Prostate gland (tissue), 2 donors: ENCODE measurements at regions not wholly inside any gene's neighbourhood (a gene's known extent, or its start where the extent isn't known, plus 50 kb on each side); places are given as distances from the start of the nearest gene placed in this dataset.

ENCODE experiments used
- DNase-seq: peaks from one replicate; pipeline ENCODE4 v3.0.0-alpha.2; 2019; ENCODE audit warnings: low spot score
- H3K27ac ChIP-seq, 2 donors: fragments of 200-600 bp; sonication (generic); 2 replicates each; pipeline ENCODE4 v1.5.1; 2017 to 2019
- H3K27me3 ChIP-seq: fragments of 200-600 bp; sonication (generic); replicated peaks from 2 replicates; pipeline ENCODE4 v1.5.1; 2019; ENCODE audit not compliant: insufficient read depth
- H3K36me3 ChIP-seq, 2 donors: fragments of 200-600 bp; sonication (generic); 1 replicate in 1 of 2; 2 replicates in 1 of 2; pipeline versions ENCODE4 v1.5.1 to v1.8.1; 2017 to 2019
- H3K4me1 ChIP-seq: fragments of 200-600 bp; sonication (generic); replicated peaks from 2 replicates; pipeline ENCODE4 v1.5.1; 2019
- H3K4me3 ChIP-seq, 2 donors: fragments of 200-600 bp; sonication (generic); 2 replicates each; pipeline ENCODE4 v1.5.1; 2017 to 2019
- H3K9me3 ChIP-seq: fragments of 200-600 bp; sonication (generic); 2 replicates; pipeline ENCODE4 v1.5.1; 2017
- POLR2A ChIP-seq: fragments of 450-650 bp; IDR thresholded peaks from one replicate; pipeline ENCODE4 v1.6.1; 2016; ENCODE audit warnings: antibody characterized with exemption, mild to moderate bottlenecking
- POLR2AphosphoS5 ChIP-seq: sonication (generic); formaldehyde crosslinking; IDR thresholded peaks from one replicate; pipeline ENCODE4 v1.6.1; 2017; ENCODE audit warnings: antibody characterized with exemption
- WGBS: methylation state at CpG from one replicate; pipeline ENCODE4 v1.1.5; 2018; 5-methylcytosine and 5-hydroxymethylcytosine counted together
- intact Hi-C: fragments of 100-400 bp; cut with DNase I; formaldehyde crosslinking; loops from one replicate; pipeline ENCODE4 v1.14.2; 2022
- TF ChIP-seq, protein P1 (sequence below), 4 experiments: fragments of 200-600 bp in 2 of 4; fragments of 450-650 bp in 2 of 4; sonication (generic) in 2 of 4; IDR thresholded peaks; 1 replicate in 3 of 4; 2 replicates in 1 of 4; pipeline ENCODE4 v1.5.1; 2016 to 2019; ENCODE audit warnings: antibody characterized with exemption in 4 of 4, mild to moderate bottlenecking in 2 of 4, moderate library complexity in 2 of 4

DNA sequence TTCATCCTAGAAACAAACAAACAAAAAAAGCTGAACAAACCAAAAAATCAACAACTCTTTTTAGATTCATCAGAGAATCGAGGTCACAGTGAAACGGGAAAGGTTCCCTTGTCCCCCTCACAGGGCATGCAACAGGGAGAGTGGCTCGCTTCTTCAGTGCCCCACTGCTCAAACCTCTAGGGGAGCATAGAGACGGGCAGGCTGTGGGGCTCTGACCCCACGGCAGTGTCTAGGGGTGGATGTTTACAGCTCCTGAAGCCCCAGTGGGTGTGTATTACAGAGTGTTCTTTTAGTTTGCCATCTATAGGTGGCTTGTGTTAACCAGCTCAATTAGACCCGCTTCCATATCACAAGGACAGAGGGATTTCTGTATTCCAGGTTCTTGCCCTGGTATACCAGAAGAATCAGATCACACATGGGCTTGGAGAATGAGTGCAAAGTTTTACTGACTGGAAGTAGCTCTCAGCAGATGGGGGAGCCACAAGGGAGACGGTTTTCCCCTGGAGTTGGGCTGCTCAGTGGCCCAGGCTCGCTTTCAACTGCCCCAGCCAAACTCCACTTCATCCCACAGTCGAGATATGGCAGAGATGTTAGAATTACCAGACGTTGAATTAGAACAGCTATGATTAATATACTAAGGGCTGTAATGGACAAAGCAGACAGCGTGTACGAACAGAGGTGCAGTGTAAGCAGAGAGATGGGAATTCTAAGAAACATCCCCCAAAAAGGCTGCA lies 192.6 kb upstream of the CST7 start:
- Histone ChIP-seq H3K27ac (no peak overlapping the region), H3K4me1 (no peaks in the 10 kb centered on the region)
- WGBS, result 69% methylated on average over 12 of the region's 12 CpGs

DNA sequence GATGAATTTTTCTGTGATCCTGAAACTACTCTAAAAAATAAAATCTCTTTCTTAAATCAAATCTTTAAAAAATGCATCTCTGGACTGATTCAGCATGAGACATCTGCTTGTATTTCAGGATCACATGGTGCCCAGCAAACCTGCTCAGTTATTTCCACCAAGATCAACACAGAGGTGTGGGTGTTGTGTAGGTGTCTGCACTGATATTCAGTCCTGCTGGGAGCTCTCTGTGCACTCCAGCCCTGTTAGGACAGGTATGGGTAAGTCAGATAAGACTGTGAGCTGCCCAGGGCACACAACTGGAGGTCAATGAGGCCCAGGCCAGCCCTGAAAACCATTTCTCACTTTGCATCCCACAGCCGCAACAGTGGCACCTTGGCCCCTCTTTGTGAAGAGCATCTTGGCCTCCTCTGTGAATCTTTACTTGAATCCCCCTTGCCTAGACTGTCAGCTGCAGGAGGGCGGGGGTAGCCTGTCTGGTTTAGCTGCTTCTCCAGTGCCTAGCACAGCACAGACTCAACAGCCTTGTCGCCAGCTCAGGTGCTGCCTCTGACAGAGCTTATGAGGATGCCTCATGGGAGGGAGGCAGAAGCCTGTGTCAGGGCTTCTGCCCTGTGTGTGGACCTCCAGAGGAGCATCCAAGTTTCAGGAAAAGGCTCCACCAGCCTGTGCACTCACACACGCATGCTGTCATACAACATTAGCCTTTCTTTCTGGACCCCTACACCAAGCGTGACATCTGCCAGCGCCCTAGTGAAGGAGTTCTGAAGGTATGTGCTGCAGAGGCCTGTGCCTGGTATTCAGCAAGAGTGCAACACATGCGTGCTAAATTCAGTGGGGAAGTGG lies 187.6 kb upstream of the CST7 start:
- DNase-seq, result no peak
- intact Hi-C loops, result no loop called here
- TF ChIP-seq POLR2AphosphoS5 (no peak), POLR2A (no peak)
- TF ChIP-seq, protein P1, sequence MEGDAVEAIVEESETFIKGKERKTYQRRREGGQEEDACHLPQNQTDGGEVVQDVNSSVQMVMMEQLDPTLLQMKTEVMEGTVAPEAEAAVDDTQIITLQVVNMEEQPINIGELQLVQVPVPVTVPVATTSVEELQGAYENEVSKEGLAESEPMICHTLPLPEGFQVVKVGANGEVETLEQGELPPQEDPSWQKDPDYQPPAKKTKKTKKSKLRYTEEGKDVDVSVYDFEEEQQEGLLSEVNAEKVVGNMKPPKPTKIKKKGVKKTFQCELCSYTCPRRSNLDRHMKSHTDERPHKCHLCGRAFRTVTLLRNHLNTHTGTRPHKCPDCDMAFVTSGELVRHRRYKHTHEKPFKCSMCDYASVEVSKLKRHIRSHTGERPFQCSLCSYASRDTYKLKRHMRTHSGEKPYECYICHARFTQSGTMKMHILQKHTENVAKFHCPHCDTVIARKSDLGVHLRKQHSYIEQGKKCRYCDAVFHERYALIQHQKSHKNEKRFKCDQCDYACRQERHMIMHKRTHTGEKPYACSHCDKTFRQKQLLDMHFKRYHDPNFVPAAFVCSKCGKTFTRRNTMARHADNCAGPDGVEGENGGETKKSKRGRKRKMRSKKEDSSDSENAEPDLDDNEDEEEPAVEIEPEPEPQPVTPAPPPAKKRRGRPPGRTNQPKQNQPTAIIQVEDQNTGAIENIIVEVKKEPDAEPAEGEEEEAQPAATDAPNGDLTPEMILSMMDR (IDR thresholded peaks at IDR 0.05), result no peak

More for the DNA sequence above, 192.6 kb upstream of the CST7 start:
- no peak for TF ChIP-seq POLR2AphosphoS5
- TF ChIP-seq POLR2A, result no peak
- TF ChIP-seq, protein P1 (IDR thresholded peaks at IDR 0.05), result no peak
- Histone ChIP-seq H3K27me3 (no peaks in the 10 kb centered on the region), H3K9me3 (no peaks in the 10 kb centered on the region), H3K36me3 (no peaks in the 10 kb centered on the region), H3K4me3 (no peak overlapping the region)
- intact Hi-C loops, result no loop called here
- DNase-seq, result no peak

DNA sequence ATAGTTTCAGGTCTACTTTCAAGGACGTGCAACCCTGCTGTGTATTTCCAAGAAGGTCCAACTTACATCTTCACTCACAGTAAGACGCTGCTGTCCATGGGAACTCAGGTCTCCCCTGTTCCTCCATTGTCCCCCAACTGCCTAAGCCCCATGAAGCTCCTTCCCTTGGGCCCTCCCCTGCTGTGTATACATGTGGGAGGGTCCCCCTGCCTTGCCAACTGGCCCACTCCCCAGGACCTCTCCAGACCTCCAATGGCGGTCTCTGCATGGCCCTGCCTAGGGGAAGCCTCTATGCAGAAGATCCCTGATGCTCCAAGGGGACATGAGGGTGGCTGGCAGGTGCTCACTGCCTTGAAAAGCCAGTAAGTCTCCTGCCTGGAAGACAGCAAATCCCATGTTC lies 186.7 kb upstream of the CST7 start:
- 74% methylated on average over 3 of the region's 3 CpGs for WGBS
- TF ChIP-seq POLR2AphosphoS5, result no peak
- no peak overlapping the region for H3K27ac ChIP-seq
- no peaks in the 10 kb centered on the region for H3K36me3 ChIP-seq
- H3K4me3 ChIP-seq, result no peak overlapping the region
- no peaks in the 10 kb centered on the region for H3K27me3 ChIP-seq
- H3K4me1 ChIP-seq, result no peaks in the 10 kb centered on the region
- H3K9me3 ChIP-seq, result no peaks in the 10 kb centered on the region
- intact Hi-C loops, result no loop called here
- no peak for DNase-seq

More for the DNA sequence above, 187.6 kb upstream of the CST7 start:
- H3K36me3 ChIP-seq, result no peaks in the 10 kb centered on the region
- WGBS, result 98% methylated on average over 7 of the region's 7 CpGs
- H3K9me3 ChIP-seq, result no peaks in the 10 kb centered on the region
- H3K27ac ChIP-seq, result no peak overlapping the region
- H3K4me1 ChIP-seq, result no peaks in the 10 kb centered on the region
- H3K4me3 ChIP-seq, result no peak overlapping the region
- H3K27me3 ChIP-seq, result no peaks in the 10 kb centered on the region

DNA sequence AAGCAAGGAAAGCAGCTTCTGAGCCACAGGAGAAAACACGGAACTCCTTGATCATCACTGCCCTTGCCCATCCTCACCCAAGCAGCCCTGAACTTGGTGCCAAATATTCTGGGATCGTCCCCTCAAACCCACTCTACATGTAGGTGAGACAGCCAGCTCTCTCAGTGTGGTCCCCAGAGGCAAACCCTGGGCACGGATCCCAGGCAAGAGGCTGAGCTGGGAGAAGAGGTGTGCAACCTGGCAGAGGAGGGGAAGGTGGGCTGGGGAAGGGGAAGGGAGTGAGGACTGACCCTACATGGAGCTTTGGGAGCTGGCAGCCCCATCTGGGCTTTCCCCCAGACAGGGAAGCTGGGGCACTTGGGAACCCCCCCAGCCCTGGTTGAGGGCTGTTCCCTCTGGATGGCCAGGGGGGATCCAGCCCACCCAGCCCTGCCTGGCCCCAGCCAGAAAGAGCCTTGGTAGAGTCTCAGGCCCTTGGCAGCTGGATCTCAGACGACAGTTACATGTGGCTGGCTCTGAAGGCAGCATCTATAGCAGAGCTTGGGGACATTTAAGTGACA lies 186.2 kb upstream of the CST7 start:
- Histone ChIP-seq H3K4me3 (no peak overlapping the region), H3K9me3 (no peaks in the 10 kb centered on the region), H3K27me3 (no peaks in the 10 kb centered on the region), H3K27ac (no peak overlapping the region), H3K4me1 (no peaks in the 10 kb centered on the region), H3K36me3 (no peaks in the 10 kb centered on the region)
- DNase-seq, result no peak
- intact Hi-C loops, result no loop called here
- WGBS, result 85% methylated on average over 4 of the region's 4 CpGs
- TF ChIP-seq, protein P1 (IDR thresholded peaks at IDR 0.05), result no peak
- no peak for TF ChIP-seq POLR2A
- TF ChIP-seq POLR2AphosphoS5, result no peak

DNA sequence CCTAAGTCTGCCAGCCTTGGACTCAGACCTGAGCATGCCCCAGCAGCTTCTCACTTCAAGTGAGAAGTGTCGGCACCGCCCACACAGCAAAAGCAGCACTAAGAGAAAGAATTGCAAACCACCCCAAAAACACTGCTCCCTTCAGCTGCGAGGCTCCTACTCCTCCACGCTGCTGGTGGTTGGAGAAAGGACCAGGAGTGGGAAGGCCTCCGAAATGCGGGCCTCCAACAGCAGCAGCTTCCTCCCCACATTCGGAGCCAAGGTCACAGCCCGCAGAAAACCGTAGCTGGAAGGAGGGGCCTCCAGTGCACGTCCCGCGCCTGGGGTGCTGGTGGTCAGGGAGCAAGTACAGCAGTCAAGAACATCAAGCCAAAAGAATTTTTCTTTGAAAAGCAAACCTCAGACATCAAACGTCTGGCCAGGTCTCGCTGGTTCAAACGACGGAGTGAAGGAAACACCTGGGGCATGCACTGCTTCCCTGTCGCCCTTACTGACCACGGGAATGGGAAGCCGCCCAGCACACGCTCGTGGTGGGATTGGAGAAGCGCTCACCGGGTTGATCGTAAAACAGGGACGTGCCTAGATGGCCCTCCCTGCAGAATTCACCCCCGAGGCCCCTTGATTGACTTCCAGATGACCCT lies 185.6 kb upstream of the CST7 start:
- H3K4me3 ChIP-seq, result no peak overlapping the region
- DNase-seq, result no peak
- no peaks in the 10 kb centered on the region for H3K4me1 ChIP-seq
- WGBS, result 57% methylated on average over 26 of the region's 26 CpGs
- no peak overlapping the region for H3K27ac ChIP-seq
- H3K36me3 ChIP-seq, result no peaks in the 10 kb centered on the region
- TF ChIP-seq POLR2AphosphoS5 (no peak), POLR2A (no peak)
- TF ChIP-seq, protein P1 (IDR thresholded peaks at IDR 0.05), result no peak
- no peaks in the 10 kb centered on the region for H3K27me3 ChIP-seq
- intact Hi-C loops, result no loop called here
- no peaks in the 10 kb centered on the region for H3K9me3 ChIP-seq
